Kidney tubule cell (primary cell): ENCODE measurements at regions not wholly inside any gene's neighbourhood (a gene's known extent, or its start where the extent isn't known, plus 50 kb on each side); places are given as distances from the start of the nearest gene placed in this dataset.
"Not testable (repeated sequence)": the region's sequence is repeated elsewhere in the genome, so short reads cannot be mapped to it uniquely, and the experiment has no call there.

ENCODE experiments used
- DNase-seq: peaks from one replicate; pipeline ENCODE4 v3.0.0-alpha.2; 2018; ENCODE audit warnings: low spot score

- DNase-seq: no peak
These were observed 280.7 kb upstream of the KLHL4 start for GRCh38 chrX:87236830-87237440.

DNA sequence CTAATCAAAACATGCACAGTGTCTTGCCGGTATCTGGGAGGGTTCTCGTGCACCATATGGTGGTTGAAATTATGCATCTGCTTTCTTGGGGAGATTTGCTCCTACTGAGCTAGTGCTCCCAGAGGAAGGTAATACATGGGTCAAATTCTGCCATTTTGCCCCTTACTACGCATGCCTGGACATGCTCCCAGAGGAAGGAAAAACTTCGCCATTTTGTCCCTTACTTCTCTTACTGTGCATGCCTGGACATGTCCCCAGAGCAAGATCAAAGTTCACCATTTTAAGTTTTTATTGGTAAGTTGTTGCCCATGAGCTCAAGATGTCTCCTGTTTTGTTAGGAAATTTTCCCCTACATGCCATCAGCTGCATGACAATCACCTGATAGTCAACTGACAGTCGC, 252.1 kb upstream of the KLHL4 start:
- no peak for DNase-seq

DNA sequence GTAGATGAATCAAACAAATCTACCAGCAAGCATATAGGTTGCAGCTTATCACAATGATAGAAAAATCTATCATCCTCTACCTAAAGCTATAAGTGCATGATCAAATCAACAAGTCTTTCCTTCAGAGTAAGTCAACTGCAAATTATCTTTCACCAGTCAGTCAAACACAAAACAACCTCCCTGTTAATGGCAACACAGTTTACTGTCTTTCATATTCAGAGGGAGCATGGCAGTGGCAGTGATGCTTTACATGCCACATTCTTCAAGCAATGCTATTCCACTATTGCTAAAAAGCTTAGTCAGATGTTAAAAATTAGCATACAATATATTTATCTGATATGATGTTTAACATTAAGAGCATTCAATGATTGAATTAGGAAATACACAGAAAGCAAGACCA, 245.1 kb upstream of the KLHL4 start:
- no peak for DNase-seq

DNA sequence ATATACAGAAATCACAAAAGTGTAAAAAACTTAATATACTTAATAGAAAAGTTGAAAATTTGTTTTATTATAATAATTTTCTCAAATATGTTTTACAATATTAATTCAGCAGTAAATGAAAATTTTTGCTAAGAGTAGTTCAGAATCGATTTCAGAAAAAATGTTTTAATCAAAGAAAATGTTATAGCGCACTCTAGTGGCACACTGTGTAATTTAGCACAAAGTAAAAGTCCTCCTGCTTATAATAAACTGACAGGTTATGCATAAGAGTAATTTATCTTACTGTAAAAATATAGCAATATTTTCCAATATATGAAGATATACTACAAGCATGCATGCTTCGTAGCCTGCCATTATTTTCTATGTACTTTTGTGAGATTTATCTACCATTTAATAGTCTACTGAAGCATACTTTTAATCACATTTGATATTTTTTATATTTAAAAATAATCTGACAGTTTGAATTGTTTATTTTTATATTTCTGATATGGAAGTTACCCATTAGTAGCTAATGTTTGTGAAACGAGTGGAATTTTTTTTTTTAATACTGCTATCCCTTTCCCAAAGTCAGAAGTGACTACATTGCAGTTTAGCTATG, 217.9 kb upstream of the KLHL4 start:
- DNase-seq: peak; percentile 20

- DNase-seq: no peak
These were observed 206.8 kb upstream of the KLHL4 start for GRCh38 chrX:87310780-87311179.

DNA sequence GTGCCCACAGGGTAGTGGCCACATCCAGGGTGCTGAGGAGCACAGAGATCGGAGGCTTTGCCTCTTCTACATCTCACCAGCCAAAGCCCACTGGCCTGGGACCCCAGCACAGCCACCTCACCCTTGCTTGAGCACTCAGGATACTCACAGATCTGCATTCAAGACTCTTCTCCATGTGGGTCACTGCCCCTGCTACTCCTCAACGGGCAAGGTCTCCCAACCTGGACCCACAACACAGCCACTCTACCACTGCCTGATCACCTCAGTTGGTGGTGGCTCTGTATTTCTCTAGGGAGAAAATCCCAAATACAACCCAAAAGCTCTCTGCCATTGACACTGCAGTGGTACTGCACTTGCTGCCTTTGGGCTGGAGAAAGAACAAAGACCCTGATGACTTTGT, 190.3 kb upstream of the KLHL4 start:
- no peak for DNase-seq

GRCh38 chrX:87337267-87337666, 180.3 kb upstream of the KLHL4 start:
- no peak for DNase-seq

- peak; percentile 47 for DNase-seq
These were observed 179.1 kb upstream of the KLHL4 start for GRCh38 chrX:87338510-87338909.

DNA sequence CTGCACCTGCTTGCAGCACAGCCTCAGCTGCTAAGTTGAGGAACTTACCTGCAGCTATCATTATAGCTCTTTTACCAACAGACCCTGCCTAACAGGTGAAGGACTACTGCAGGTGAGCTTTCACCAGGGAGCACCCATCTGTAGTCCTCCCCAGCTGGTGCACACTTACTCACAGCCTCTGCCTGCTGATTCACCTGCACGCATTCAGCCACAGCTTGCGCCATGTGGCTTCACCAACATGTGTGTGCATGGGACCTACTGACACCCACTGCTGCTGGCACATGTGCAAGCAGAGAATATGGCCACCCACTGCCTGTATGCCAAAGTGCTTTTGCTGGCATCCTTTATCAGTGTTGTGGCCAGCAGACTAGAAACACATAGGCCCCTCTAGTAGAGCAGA, 146.7 kb upstream of the KLHL4 start:
- DNase-seq: no peak

DNA sequence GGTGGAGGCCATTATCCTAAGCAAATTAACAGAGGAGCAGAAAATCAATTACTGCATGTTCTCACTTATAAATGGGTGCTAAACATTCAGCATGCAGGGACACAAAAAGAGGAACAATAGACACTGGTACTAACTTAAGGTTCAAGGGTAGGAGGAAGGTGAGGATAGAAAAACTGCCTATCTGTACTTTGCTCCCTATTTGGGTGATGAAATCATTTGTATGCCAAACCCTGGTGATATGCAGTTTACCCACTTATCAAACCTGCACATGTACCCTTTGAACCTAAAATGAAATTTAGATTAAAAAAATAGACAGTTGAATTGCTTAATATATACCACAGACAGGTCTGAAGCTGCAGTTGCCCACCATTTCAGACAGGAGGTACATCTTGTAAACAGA, 143.3 kb upstream of the KLHL4 start:
- DNase-seq: no peak

DNA sequence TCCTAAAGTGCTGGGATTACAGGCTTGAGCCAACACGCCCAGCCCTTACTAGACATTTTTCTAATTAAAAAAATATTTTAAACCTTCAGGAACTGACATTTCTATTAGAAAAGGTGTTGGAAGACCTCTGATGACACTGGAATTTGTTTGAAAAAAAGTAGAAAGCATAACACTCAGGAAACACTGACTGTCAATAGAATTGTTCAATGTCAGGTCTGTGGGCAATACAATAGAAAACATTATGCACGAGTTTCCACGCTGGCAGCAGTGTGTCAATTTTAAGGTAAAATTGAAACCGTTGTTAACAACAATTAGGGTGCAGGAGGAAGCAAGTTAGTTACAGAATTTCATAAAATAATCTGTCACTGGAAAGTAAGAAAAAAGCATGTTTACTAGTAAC, 140.7 kb upstream of the KLHL4 start:
- no peak for DNase-seq

DNA sequence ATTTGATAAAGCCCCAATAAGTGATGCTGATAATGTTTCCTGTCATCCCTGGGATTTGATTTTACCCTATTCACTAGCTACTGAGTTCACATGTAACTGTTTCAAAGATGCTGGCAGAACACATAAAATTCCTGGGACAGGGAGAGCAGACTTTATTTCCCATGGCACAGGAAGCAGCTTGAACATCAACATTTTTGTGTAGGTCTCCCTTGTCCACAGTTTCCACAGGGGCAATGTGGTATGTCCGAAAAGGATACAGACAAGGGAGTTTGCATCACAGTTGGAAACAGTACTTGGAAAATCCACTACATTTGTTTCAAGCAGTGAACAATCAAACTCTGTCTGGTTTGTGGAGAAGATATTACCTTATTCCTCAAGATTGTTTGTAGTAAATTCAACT, 129.2 kb upstream of the KLHL4 start:
- no peak for DNase-seq

DNA sequence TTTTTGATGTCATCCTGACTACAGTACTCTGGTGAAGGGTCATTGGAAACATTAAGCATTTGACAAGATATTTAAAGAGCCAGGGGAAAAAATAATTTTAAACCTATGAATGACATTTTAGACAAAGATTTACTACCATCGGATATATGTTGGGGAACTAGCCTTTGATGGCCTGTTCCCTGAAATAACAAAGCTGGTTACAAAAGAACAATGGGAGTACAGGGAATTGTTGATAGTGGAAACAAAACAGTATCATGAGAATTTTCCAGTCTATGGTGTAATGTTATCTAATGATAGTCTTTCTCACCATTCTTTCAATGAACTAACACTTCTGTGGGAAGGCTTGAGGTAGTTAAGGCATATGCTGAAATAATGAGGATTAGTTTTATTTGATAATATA, 125.9 kb upstream of the KLHL4 start:
- DNase-seq: no peak

DNA sequence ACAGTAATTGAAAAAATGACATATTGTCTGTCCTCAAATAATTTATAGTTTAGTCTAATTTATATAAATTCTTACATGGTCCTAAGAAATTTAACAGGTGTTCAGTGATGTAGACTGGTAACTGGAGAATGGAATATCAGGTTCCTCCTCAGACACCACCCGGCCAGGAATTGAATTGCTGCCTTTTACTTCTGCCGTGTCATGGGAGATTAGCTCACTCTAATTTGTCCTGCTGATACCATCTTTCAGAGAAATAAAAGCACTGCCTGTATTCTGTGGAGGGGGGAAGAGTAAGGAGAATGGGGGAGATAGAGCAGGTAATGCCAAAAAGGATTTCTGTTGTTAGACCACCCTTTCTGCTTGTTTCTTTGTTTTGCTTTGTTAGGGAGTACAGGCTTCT, 125.2 kb upstream of the KLHL4 start:
- DNase-seq: no peak

DNA sequence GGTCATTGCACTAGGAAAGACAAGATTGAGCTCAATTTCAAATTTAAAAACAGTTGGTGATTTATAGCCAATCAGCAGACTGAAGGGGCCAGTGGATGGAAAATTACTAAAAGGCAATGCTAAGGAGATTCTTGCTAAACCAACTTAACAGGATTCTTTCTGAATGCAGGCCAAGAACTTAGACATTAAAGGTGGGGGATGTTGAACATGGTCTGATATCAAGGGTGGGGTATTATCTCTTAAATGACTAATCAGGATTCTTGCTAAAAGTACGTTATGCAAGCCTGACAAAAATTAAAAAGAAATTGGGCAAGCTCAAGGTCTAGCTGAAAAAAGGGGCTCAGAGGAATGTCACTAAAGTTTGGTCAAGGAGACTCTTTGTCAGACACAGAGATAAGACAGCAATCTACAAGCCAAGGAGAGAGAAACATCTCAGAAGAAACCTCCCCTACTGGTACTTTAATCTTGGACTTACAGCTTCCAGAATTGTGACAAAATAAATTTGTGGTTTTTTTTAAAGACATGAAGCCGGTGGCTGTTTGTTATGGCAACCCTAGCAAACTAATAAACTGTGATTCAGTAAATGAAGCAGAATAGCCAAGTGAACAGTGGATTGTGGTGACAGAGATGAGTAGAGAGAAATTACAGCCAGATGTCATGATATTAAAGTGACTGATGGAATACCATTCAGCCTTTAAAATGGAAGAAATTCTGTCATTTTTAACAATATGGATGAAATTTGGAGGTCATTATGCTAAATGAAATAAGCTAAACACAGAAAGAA, 120.3 kb upstream of the KLHL4 start:
- no peak for DNase-seq

DNA sequence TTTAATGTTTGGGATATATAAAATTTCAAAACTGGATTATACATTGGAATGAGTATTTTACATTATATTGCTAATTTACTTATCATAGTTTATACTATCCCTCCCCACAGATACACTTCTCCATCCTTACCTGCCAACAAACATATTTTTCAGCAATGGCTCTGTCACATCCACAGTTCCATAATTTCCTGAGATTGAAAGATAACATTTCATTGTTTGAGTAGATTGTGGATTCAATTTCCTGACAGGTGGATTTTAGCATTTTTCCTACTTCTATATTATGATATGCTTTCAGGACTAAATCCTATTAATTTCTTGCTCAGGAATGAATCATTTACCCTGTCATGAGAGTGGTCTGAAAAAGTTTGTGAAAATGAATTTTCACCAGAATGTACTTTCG, 115.3 kb upstream of the KLHL4 start:
- no peak for DNase-seq

DNA sequence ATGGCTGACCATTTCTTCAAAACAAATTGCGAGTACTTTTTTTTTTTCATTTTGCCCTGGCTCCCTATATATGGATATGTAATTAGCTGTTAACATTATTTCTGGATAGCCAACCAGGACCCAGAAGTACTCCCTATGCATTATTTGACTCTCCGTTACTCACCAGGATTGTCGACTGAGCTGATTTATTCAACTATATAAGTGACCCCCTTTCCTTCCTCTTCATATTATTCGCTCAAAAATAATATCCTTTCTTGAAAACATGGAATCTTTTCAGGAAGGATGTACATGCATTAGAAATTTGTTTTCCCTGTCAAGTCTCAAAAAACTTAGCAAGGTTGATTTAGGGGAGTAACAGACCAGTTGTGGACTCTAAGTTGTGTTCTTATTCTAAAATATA, 114.1 kb upstream of the KLHL4 start:
- no peak for DNase-seq

- peak; percentile 97 for DNase-seq
These were observed 108.3 kb upstream of the KLHL4 start for GRCh38 chrX:87409113-87409841.

DNA sequence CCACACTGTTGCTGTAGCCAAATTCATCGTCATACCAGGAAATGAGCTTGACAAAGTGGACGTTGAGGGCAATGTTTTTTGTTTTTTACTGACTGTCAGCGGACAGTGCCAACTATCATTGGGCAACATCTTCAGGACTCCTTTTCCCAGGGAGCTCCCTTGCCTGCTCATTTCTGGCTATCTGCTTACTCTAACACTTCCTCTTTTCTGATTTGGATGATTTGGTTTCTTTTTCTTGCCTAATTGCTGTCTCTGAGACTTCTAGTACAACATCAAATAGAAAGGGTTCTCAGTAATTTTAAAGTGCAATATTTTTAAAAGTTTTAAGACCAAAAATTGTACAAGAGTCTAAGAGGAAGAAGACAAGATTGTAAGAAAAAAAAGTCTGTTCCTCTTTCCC, 92.0 kb upstream of the KLHL4 start:
- no peak for DNase-seq

DNA sequence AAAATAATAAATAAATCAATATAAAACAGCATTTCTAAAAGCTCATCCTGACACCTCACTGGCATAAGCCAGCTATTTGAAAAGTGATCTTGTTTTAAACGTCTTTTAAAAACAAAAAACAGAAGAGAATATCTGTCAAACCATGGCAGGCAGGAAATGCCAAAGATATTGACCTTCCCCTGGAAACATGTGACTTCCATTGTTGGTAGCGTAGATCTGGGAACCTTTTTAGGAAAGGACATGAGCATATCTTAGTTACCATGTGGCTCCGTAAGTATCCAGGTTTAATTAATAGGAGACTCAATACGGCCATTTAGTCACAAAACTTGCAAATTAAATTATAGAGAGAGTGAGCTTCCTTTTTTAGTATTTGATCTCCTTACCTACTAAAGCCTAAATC, 83.0 kb upstream of the KLHL4 start:
- no peak for DNase-seq

DNA sequence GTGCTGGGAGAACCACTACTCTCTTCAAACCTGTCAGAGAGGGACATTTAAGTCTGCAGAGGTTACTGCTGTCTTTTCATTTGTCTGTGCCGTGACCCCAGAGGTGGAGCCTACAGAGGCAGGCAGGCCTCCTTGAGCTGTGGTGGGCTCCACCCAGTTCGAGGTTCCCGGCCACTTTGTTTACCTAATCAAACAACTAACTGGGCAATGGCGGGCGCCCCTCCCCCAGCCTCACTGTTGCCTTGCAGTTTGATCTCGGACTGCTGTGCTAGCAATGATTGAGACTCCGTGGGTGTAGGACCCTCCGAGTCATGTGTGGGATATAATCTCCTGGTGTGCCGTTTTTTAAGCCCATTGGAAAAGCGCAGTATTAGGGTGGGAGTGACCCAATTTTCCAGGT, 69.0 kb upstream of the KLHL4 start:
- not testable (repeated sequence) for DNase-seq

DNA sequence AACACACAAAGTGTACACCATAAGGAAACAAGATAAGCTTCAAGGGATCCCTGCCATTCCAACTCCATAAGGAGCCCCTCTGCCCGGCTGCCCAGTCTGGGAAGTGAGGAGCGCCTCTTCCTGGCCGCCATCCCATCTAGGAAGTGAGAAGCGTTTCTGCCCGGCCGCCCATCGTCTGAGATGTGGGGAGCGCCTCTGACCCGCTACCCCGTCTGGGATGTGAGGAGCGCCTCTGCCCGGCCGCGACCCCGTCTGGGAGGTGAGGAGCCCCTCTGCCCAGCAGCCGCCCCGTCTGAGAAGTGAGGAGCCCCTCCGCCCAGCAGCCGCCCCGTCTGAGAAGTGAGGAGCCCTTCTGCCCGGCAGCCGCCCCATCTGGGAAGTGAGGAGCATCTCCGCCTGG, 51.8 kb upstream of the KLHL4 start:
- not testable (repeated sequence) for DNase-seq
